Tibial artery (tissue), 4 donors: ENCODE measurements at regions not wholly inside any gene's neighbourhood (a gene's known extent, or its start where the extent isn't known, plus 50 kb on each side); places are given as distances from the start of the nearest gene placed in this dataset.

Experiments used
- DNase-seq, 2 donors: peaks; one replicate each; pipeline ENCODE4 v3.0.0-alpha.2; 2019
- H3K27ac ChIP-seq, 2 donors: fragments of 200-600 bp; sonication (generic) in 1 of 2; 1 replicate in 1 of 2; 2 replicates in 1 of 2; pipeline ENCODE4 v1.5.1; 2018 to 2019; ENCODE audit warnings: mild to moderate bottlenecking in 1 of 2
- H3K27me3 ChIP-seq, 2 donors: fragments of 200-600 bp; sonication (generic) in 1 of 2; one replicate each; pipeline versions ENCODE4 v1.5.1 to v1.6.0; 2016 to 2019
- H3K36me3 ChIP-seq, 3 donors: fragments of 200-600 bp; sonication (generic) in 2 of 3; one replicate each; pipeline ENCODE4 v1.5.1; 2016 to 2019; ENCODE audit warnings: mild to moderate bottlenecking in 2 of 3
- H3K4me1 ChIP-seq, 4 donors: fragments of 200-600 bp; sonication (generic) in 2 of 4; 1 replicate in 3 of 4; 2 replicates in 1 of 4; pipeline ENCODE4 v1.5.1; 2016 to 2019
- H3K4me3 ChIP-seq, 2 donors: fragments of 200-600 bp; sonication (generic) in 1 of 2; 1 replicate in 1 of 2; 2 replicates in 1 of 2; pipeline ENCODE4 v1.5.1; 2018 to 2019; ENCODE audit warnings: mild to moderate bottlenecking in 2 of 2
- H3K9me3 ChIP-seq, 3 donors: fragments of 200-600 bp; sonication (generic) in 1 of 3; one replicate each; pipeline ENCODE4 v1.5.1; 2016 to 2019
- CTCF ChIP-seq, 2 experiments: fragments of 200-600 bp in 1 of 2; fragments of 450-650 bp in 1 of 2; IDR thresholded peaks; one replicate each; pipeline ENCODE4 v1.5.1; 2017 to 2019; ENCODE audit warnings: antibody characterized with exemption in 2 of 2, mild to moderate bottlenecking in 1 of 2, moderate library complexity in 1 of 2
- intact Hi-C: fragments of 100-400 bp; cut with DNase I; formaldehyde crosslinking; loops from one replicate; pipeline ENCODE4 v1.15.0; 2023; ENCODE audit warnings: low total_unique reads

GRCh38 chr9:88235615-88236014 lies 97.3 kb upstream of the SPATA31C2 start:
- TF ChIP-seq CTCF (IDR thresholded peaks at IDR 0.05): no peak
- intact Hi-C loops: no loop called here
- no peak overlapping the region for H3K27ac ChIP-seq
- H3K27me3 ChIP-seq: no peaks in the 10 kb centered on the region
- no peaks in the 10 kb centered on the region for H3K36me3 ChIP-seq
- H3K9me3 ChIP-seq: no peaks in the 10 kb centered on the region
- no peak overlapping the region for H3K4me3 ChIP-seq
- peaks cover 0 to 12% (median 9%) of the 10 kb centered on the region in 4 donors for H3K4me1 ChIP-seq
- no peak for DNase-seq

GRCh38 chr9:88234114-88234513 lies 95.8 kb upstream of the SPATA31C2 start:
- no peak for DNase-seq
- intact Hi-C loops: no loop called here
- H3K27ac ChIP-seq: no peak overlapping the region
- no peaks in the 10 kb centered on the region for H3K9me3 ChIP-seq
- no peaks in the 10 kb centered on the region for H3K27me3 ChIP-seq
- H3K4me3 ChIP-seq: no peak overlapping the region
- H3K4me1 ChIP-seq: peaks cover 0 to 12% (median 9%) of the 10 kb centered on the region in 4 donors
- no peaks in the 10 kb centered on the region for H3K36me3 ChIP-seq
- TF ChIP-seq CTCF (IDR thresholded peaks at IDR 0.05): no peak

- intact Hi-C loops: no loop called here
- no peak for DNase-seq
- no peak overlapping the region for H3K4me3 ChIP-seq
- H3K36me3 ChIP-seq: no peaks in the 10 kb centered on the region
- no peak for TF ChIP-seq CTCF (IDR thresholded peaks at IDR 0.05)
- no peaks in the 10 kb centered on the region for H3K27me3 ChIP-seq
- H3K27ac ChIP-seq: no peak overlapping the region
- H3K4me1 ChIP-seq: peaks cover 0 to 12% (median 9%) of the 10 kb centered on the region in 4 donors
- no peaks in the 10 kb centered on the region for H3K9me3 ChIP-seq
Observed at GRCh38 chr9:88233091-88233490, 94.8 kb upstream of the SPATA31C2 start.

GRCh38 chr9:88230612-88231011 lies 92.3 kb upstream of the SPATA31C2 start:
- no peaks in the 10 kb centered on the region for H3K36me3 ChIP-seq
- H3K27ac ChIP-seq: no peak overlapping the region
- no peaks in the 10 kb centered on the region for H3K27me3 ChIP-seq
- TF ChIP-seq CTCF (IDR thresholded peaks at IDR 0.05): no peak
- DNase-seq: no peak
- no peaks in the 10 kb centered on the region for H3K4me1 ChIP-seq
- no peak overlapping the region for H3K4me3 ChIP-seq
- H3K9me3 ChIP-seq: no peaks in the 10 kb centered on the region
- intact Hi-C loops: no loop called here

GRCh38 chr9:88229434-88229833 lies 91.2 kb upstream of the SPATA31C2 start:
- TF ChIP-seq CTCF (IDR thresholded peaks at IDR 0.05): no peak
- Histone ChIP-seq H3K36me3 (no peaks in the 10 kb centered on the region), H3K4me3 (no peak overlapping the region), H3K27ac (no peak overlapping the region), H3K9me3 (no peaks in the 10 kb centered on the region), H3K27me3 (no peaks in the 10 kb centered on the region), H3K4me1 (no peaks in the 10 kb centered on the region)
- intact Hi-C loops: no loop called here
- no peak for DNase-seq

- no peaks in the 10 kb centered on the region for H3K4me1 ChIP-seq
- no peak overlapping the region for H3K4me3 ChIP-seq
- intact Hi-C loops: no loop called here
- H3K36me3 ChIP-seq: no peaks in the 10 kb centered on the region
- TF ChIP-seq CTCF (IDR thresholded peaks at IDR 0.05): no peak
- H3K27me3 ChIP-seq: no peaks in the 10 kb centered on the region
- DNase-seq: no peak
- H3K9me3 ChIP-seq: no peaks in the 10 kb centered on the region
- H3K27ac ChIP-seq: no peak overlapping the region
Observed at GRCh38 chr9:88224938-88225337, 86.7 kb upstream of the SPATA31C2 start.
